ENCODE measurements at regions not wholly inside any gene's neighbourhood (a gene's known extent, or its start where the extent isn't known, plus 50 kb on each side); places are given as distances from the start of the nearest gene placed in this dataset.

- Histone ChIP-seq H3K79me2 (ENCODE audit: low read length) (no peaks in the 10 kb centered on the region), H3K4me3 (ENCODE audit: low read length) (no peak overlapping the region), H3K9ac (ENCODE audit: low read length) (no peak overlapping the region), H3K27ac (ENCODE audit: low read length) (no peak overlapping the region), H3K36me3 (replicated peaks; ENCODE audit: low read depth, low read length) (no peaks in the 10 kb centered on the region), H3K4me2 (ENCODE audit: low read length) (no peak overlapping the region), H2AFZ (ENCODE audit: low read depth, low read length) (no peak overlapping the region), H3K9me3 (ENCODE audit: insufficient read depth, low read length) (no peaks in the 10 kb centered on the region), H3K4me1 (ENCODE audit: low read length) (no peaks in the 10 kb centered on the region), H4K20me1 (ENCODE audit: insufficient read depth, low read length) (no peaks in the 10 kb centered on the region), H3K27me3 (ENCODE audit: low read depth, low read length) (0 out of 2 replicates have a peak, but pooled peaks cover under 1% of the 10 kb centered on the region)
- TF ChIP-seq EZH2phosphoT487 (IDR thresholded peaks at IDR 0.05; ENCODE audit: low read depth) (no peak), CTCF (IDR thresholded peaks at IDR 0.05; ENCODE audit: low read depth, low read length) (no peak)
Observed at GRCh38 chr9:86605303-86605702, 251.1 kb upstream of the TUT7 start.

- no peak overlapping the region for H3K9ac ChIP-seq (ENCODE audit: low read length)
- TF ChIP-seq EZH2phosphoT487 (IDR thresholded peaks at IDR 0.05; ENCODE audit: low read depth) (no peak), CTCF (IDR thresholded peaks at IDR 0.05; ENCODE audit: low read depth, low read length) (no peak)
- H3K27ac ChIP-seq (ENCODE audit: low read length) = no peak overlapping the region
- no peaks in the 10 kb centered on the region for H3K9me3 ChIP-seq (ENCODE audit: insufficient read depth, low read length)
- no peaks in the 10 kb centered on the region for H3K36me3 ChIP-seq (replicated peaks; ENCODE audit: low read depth, low read length)
- no peak overlapping the region for H3K4me2 ChIP-seq (ENCODE audit: low read length)
- H3K4me3 ChIP-seq (ENCODE audit: low read length) = no peak overlapping the region
- no peaks in the 10 kb centered on the region for H4K20me1 ChIP-seq (ENCODE audit: insufficient read depth, low read length)
- 0 out of 2 replicates have a peak, but pooled peaks cover 6% of the 10 kb centered on the region for H3K27me3 ChIP-seq (ENCODE audit: low read depth, low read length)
- no peaks in the 10 kb centered on the region for H3K4me1 ChIP-seq (ENCODE audit: low read length)
- H2AFZ ChIP-seq (ENCODE audit: low read depth, low read length) = no peak overlapping the region
- H3K79me2 ChIP-seq (ENCODE audit: low read length) = no peaks in the 10 kb centered on the region
Observed at GRCh38 chr9:86604741-86605140, 250.5 kb upstream of the TUT7 start.

GRCh38 chr9:86602715-86603114, 248.5 kb upstream of the TUT7 start:
- Histone ChIP-seq H3K27me3 (ENCODE audit: low read depth, low read length) (0 out of 2 replicates have a peak, but pooled peaks cover 6% of the 10 kb centered on the region), H4K20me1 (ENCODE audit: insufficient read depth, low read length) (no peaks in the 10 kb centered on the region), H3K9me3 (ENCODE audit: insufficient read depth, low read length) (no peaks in the 10 kb centered on the region), H3K9ac (ENCODE audit: low read length) (no peak overlapping the region), H3K4me3 (ENCODE audit: low read length) (no peak overlapping the region), H3K4me2 (ENCODE audit: low read length) (no peak overlapping the region), H2AFZ (ENCODE audit: low read depth, low read length) (no peak overlapping the region), H3K36me3 (replicated peaks; ENCODE audit: low read depth, low read length) (no peaks in the 10 kb centered on the region), H3K4me1 (ENCODE audit: low read length) (no peaks in the 10 kb centered on the region), H3K27ac (ENCODE audit: low read length) (no peak overlapping the region), H3K79me2 (ENCODE audit: low read length) (no peaks in the 10 kb centered on the region)
- TF ChIP-seq EZH2phosphoT487 (IDR thresholded peaks at IDR 0.05; ENCODE audit: low read depth) = no peak
- no peak for TF ChIP-seq CTCF (IDR thresholded peaks at IDR 0.05; ENCODE audit: low read depth, low read length)

- H3K9me3 ChIP-seq (ENCODE audit: insufficient read depth, low read length) = no peaks in the 10 kb centered on the region
- TF ChIP-seq EZH2phosphoT487 (IDR thresholded peaks at IDR 0.05; ENCODE audit: low read depth) (no peak), CTCF (IDR thresholded peaks at IDR 0.05; ENCODE audit: low read depth, low read length) (no peak)
- H3K27ac ChIP-seq (ENCODE audit: low read length) = no peak overlapping the region
- H3K4me2 ChIP-seq (ENCODE audit: low read length) = no peak overlapping the region
- H4K20me1 ChIP-seq (ENCODE audit: insufficient read depth, low read length) = no peaks in the 10 kb centered on the region
- no peak overlapping the region for H3K4me3 ChIP-seq (ENCODE audit: low read length)
- H3K36me3 ChIP-seq (replicated peaks; ENCODE audit: low read depth, low read length) = no peaks in the 10 kb centered on the region
- H2AFZ ChIP-seq (ENCODE audit: low read depth, low read length) = no peak overlapping the region
- H3K79me2 ChIP-seq (ENCODE audit: low read length) = no peaks in the 10 kb centered on the region
- H3K27me3 ChIP-seq (ENCODE audit: low read depth, low read length) = 0 out of 2 replicates have a peak, but pooled peaks cover 6% of the 10 kb centered on the region
- no peak overlapping the region for H3K9ac ChIP-seq (ENCODE audit: low read length)
- H3K4me1 ChIP-seq (ENCODE audit: low read length) = no peaks in the 10 kb centered on the region
Observed at GRCh38 chr9:86601697-86602096, 247.5 kb upstream of the TUT7 start.
